H9 (cell line): ENCODE measurements at regions not wholly inside any gene's neighbourhood (a gene's known extent, or its start where the extent isn't known, plus 50 kb on each side); places are given as distances from the start of the nearest gene placed in this dataset.

ENCODE experiments used
- DNase-seq: peaks from one replicate; pipeline ENCODE4 v3.0.0-alpha.2; 2017
- H2AFZ ChIP-seq: one replicate; pipeline ENCODE4 v1.6.1; 2013; ENCODE audit warnings: mild to moderate bottlenecking, low read length, control low read depth, moderate library complexity
- H2AK5ac ChIP-seq: 2 replicates; pipeline ENCODE4 v1.6.1; 2013; ENCODE audit warnings: low read length, control low read depth, mixed read lengths; ENCODE audit not compliant: insufficient read length
- H2BK120ac ChIP-seq: one replicate; pipeline ENCODE4 v1.6.1; 2013; ENCODE audit warnings: low read depth, mild to moderate bottlenecking, low read length, control low read depth, inconsistent platforms; ENCODE audit not compliant: poor library complexity, severe bottlenecking
- H2BK12ac ChIP-seq: 2 replicates; pipeline ENCODE4 v1.6.1; 2013; ENCODE audit warnings: low read length, control low read depth, mixed read lengths, low read depth; ENCODE audit not compliant: insufficient read length
- H2BK15ac ChIP-seq: 2 replicates; pipeline ENCODE4 v1.6.1; 2013; ENCODE audit warnings: low read depth, low read length, control low read depth
- H2BK20ac ChIP-seq: one replicate; pipeline ENCODE4 v1.6.1; 2013; ENCODE audit warnings: low read depth, mild to moderate bottlenecking, low read length, control low read depth, inconsistent platforms; ENCODE audit not compliant: poor library complexity, severe bottlenecking
- H2BK5ac ChIP-seq: 2 replicates; pipeline ENCODE4 v1.6.1; 2013; ENCODE audit warnings: low read length, control low read depth, mixed read lengths; ENCODE audit not compliant: insufficient read length
- H3K14ac ChIP-seq: 2 replicates; pipeline ENCODE4 v1.6.1; 2013; ENCODE audit warnings: low read length, control low read depth; ENCODE audit not compliant: insufficient read depth
- H3K18ac ChIP-seq: 2 replicates; pipeline ENCODE4 v1.6.1; 2013; ENCODE audit warnings: low read depth, mild to moderate bottlenecking, mixed read lengths, low read length, control low read depth; ENCODE audit not compliant: insufficient read length
- H3K23ac ChIP-seq: 2 replicates; pipeline ENCODE4 v1.6.1; 2013; ENCODE audit warnings: low read length, control low read depth, mixed read lengths, low read depth; ENCODE audit not compliant: insufficient read length
- H3K23me2 ChIP-seq: 2 replicates; pipeline ENCODE4 v1.6.1; 2013; ENCODE audit warnings: low read depth, mild to moderate bottlenecking, mixed read lengths, low read length, control low read depth; ENCODE audit not compliant: insufficient read length, poor library complexity, severe bottlenecking
- H3K27ac ChIP-seq: 2 replicates; pipeline ENCODE4 v1.5.1; 2013; ENCODE audit warnings: low read length, control low read depth, mixed read lengths, low read depth; ENCODE audit not compliant: insufficient read length
- H3K27me3 ChIP-seq: 2 replicates; pipeline ENCODE4 v1.6.1; 2013; ENCODE audit warnings: low read length, control low read depth, inconsistent platforms; ENCODE audit not compliant: insufficient read depth
- H3K4ac ChIP-seq: 2 replicates; pipeline ENCODE4 v1.6.1; 2013; ENCODE audit warnings: low read depth, mild to moderate bottlenecking, control low read depth, inconsistent platforms, low read length, moderate library complexity
- H3K4me1 ChIP-seq: 2 replicates; pipeline ENCODE4 v1.6.1; 2013; ENCODE audit warnings: low read length, control low read depth, inconsistent platforms; ENCODE audit not compliant: insufficient read depth
- H3K4me2 ChIP-seq: 2 replicates; pipeline ENCODE4 v1.6.1; 2013; ENCODE audit warnings: low read length, control low read depth, mixed read lengths; ENCODE audit not compliant: insufficient read length, insufficient read depth
- H3K56ac ChIP-seq: 2 replicates; pipeline ENCODE4 v1.6.1; 2013; ENCODE audit warnings: low read depth, mild to moderate bottlenecking, mixed read lengths, low read length, control low read depth; ENCODE audit not compliant: insufficient read length
- H3K79me1 ChIP-seq: 2 replicates; pipeline ENCODE4 v1.6.1; 2013; ENCODE audit warnings: low read depth, mild to moderate bottlenecking, moderate library complexity, low read length, control low read depth, inconsistent platforms; ENCODE audit not compliant: insufficient read depth, poor library complexity, severe bottlenecking
- H3K79me2 ChIP-seq: 2 replicates; pipeline ENCODE4 v1.6.1; 2013; ENCODE audit warnings: low read length, control low read depth, inconsistent platforms; ENCODE audit not compliant: insufficient read depth
- H3K9ac ChIP-seq: 2 replicates; pipeline ENCODE4 v1.6.1; 2013; ENCODE audit warnings: low read length, control low read depth, mixed read lengths; ENCODE audit not compliant: insufficient read length; ENCODE audit errors: extremely low read depth
- H3K9me3 ChIP-seq: one replicate; pipeline ENCODE4 v1.6.1; 2013; ENCODE audit warnings: low read depth, low read length, inconsistent platforms; ENCODE audit not compliant: control insufficient read depth
- H3T11ph ChIP-seq: one replicate; pipeline ENCODE4 v1.6.1; 2013; ENCODE audit warnings: mild to moderate bottlenecking, low read length, control low read depth, inconsistent platforms
- H4K20me1 ChIP-seq: one replicate; pipeline ENCODE4 v1.6.1; 2013; ENCODE audit not compliant: control insufficient read depth, insufficient read length, insufficient read depth
- H4K5ac ChIP-seq: 2 replicates; pipeline ENCODE4 v1.6.1; 2013; ENCODE audit warnings: low read depth, mild to moderate bottlenecking, mixed read lengths, low read length, control low read depth; ENCODE audit not compliant: insufficient read length
- H4K8ac ChIP-seq: replicated peaks from 2 replicates; pipeline ENCODE4 v1.6.1; 2013; ENCODE audit warnings: low read length, control low read depth, mixed read lengths, low read depth; ENCODE audit not compliant: insufficient read length
- H4K91ac ChIP-seq: 2 replicates; pipeline ENCODE4 v1.6.1; 2013; ENCODE audit warnings: low read depth, mild to moderate bottlenecking, moderate library complexity, mixed read lengths, low read length, control low read depth; ENCODE audit not compliant: insufficient read length
- H3K27ac Mint-ChIP-seq, 3 experiments: 2 replicates in 2 of 3; 3 replicates in 1 of 3; pipeline ENCODE4 v1.8.0; 2020 to 2021; ENCODE audit warnings: mixed read lengths in 3 of 3, mild to moderate bottlenecking in 1 of 3, moderate library complexity in 1 of 3
- H3K27me3 Mint-ChIP-seq: 2 replicates; pipeline ENCODE4 v1.8.0; 2021; ENCODE audit warnings: low read depth, mild to moderate bottlenecking, moderate library complexity, mixed read lengths
- H3K36me3 Mint-ChIP-seq, 3 experiments: 2 replicates in 2 of 3; 3 replicates in 1 of 3; pipeline ENCODE4 v1.8.0; 2020 to 2021; ENCODE audit warnings: low read depth in 3 of 3, mixed read lengths in 3 of 3; ENCODE audit not compliant: insufficient read depth in 1 of 3
- H3K4me1 Mint-ChIP-seq, 2 experiments: 2 replicates each; pipeline ENCODE4 v1.8.0; 2020; ENCODE audit warnings: mixed read lengths in 2 of 2
- H3K4me3 Mint-ChIP-seq, 2 experiments: 2 replicates in 1 of 2; 3 replicates in 1 of 2; pipeline ENCODE4 v1.8.0; 2020 to 2021; ENCODE audit warnings: mild to moderate bottlenecking in 2 of 2, mixed read lengths in 2 of 2, moderate library complexity in 1 of 2
- H3K9me3 Mint-ChIP-seq, 2 experiments: 2 replicates in 1 of 2; 3 replicates in 1 of 2; pipeline ENCODE4 v1.8.0; 2020; ENCODE audit warnings: mild to moderate bottlenecking in 2 of 2, mixed read lengths in 2 of 2, moderate library complexity in 1 of 2
- WGBS: extraction: QIAGEN DNeasy Blood & Tissue Kit; methylation state at CpG from one replicate; pipeline ENCODE4 v1.1.7; 2013; ENCODE audit warnings: missing lambda C conversion rate, low lambda C conversion rate, mixed read lengths; ENCODE audit not compliant: insufficient read length; ENCODE audit errors: extremely low coverage; 5-methylcytosine and 5-hydroxymethylcytosine counted together
- TF ChIP-seq, protein P1 (sequence below): fragments of 200-600 bp; sonication (generic); conservative IDR thresholded peaks from 3 replicates; pipeline ENCODE4 v1.8.0; 2021; ENCODE audit warnings: antibody characterized with exemption, mild to moderate bottlenecking

DNA sequence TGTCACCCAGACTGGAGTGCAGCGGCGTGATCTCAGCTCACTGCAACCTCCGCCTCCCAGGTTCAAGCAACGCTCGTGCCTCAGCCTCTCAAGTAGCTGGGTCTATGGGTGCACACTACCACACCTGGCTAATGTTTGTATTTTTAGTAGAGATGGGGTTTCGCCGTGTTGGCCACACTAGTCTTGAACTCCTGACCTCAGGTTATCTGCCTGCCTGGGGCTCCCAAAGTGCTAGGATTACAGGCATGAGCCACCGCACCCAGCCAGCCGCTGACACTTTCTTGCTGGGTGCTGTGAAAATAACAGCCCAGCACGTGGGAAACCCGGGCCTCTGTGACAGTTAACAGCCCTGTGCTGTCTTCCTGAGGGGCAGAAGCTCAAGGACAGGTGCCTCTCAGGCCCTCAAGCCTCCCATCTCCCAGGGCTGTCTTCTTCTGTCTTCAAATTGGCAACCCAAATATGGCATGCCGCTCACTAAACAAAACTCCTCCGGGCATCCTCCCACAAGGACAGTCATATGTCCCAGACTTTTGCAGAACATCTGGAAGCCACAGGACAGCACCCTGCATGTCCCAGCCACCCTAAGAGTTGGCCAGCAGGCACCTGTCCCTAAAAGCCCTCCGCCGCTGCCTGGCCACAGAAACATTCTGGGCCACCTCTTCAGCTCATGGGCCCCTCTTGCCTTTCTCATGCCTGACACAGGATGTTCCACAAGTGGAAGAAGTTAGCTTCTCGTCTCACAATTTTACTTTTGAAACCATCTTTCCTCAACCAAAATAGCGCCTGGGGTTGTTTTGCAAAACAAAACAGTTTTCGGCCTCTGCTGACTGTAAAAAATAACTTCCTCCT, 233.6 kb downstream of the SYK start:
- H2AK5ac ChIP-seq: no peak overlapping the region
- no peak overlapping the region for H4K8ac ChIP-seq
- DNase-seq: no peak
- H3K36me3 Mint-ChIP-seq: no peaks in the 10 kb centered on the region; a peak in 1 of 7 replicates
- no peak overlapping the region for H3K27ac Mint-ChIP-seq
- H3K18ac ChIP-seq: no peak overlapping the region
- no peak overlapping the region for H3K14ac ChIP-seq
- WGBS: no CpG with 5 or more reads among the region's 18 CpGs
- H3K79me2 ChIP-seq: no peaks in the 10 kb centered on the region
- H2BK12ac ChIP-seq: no peak overlapping the region
- H2AFZ ChIP-seq: no peak overlapping the region
- H3T11ph ChIP-seq: no peak overlapping the region
- H2BK15ac ChIP-seq: no peak overlapping the region
- H2BK5ac ChIP-seq: no peak overlapping the region
- H3K23ac ChIP-seq: no peak overlapping the region
- H4K20me1 ChIP-seq: no peaks in the 10 kb centered on the region
- H3K27me3 Mint-ChIP-seq: peaks cover 1% of the 10 kb centered on the region; the same call in 1 of the 2 replicates
- no peaks in the 10 kb centered on the region for H3K9me3 ChIP-seq
- no peaks in the 10 kb centered on the region for H3K23me2 ChIP-seq
- no peak overlapping the region for H3K9ac ChIP-seq
- H3K79me1 ChIP-seq: no peaks in the 10 kb centered on the region
- no peak overlapping the region for H3K4me3 Mint-ChIP-seq
- no peaks in the 10 kb centered on the region for H3K9me3 Mint-ChIP-seq
- H4K5ac ChIP-seq: no peak overlapping the region
- H3K27ac ChIP-seq: no peak overlapping the region
- no peak overlapping the region for H3K4ac ChIP-seq
- no peak overlapping the region for H3K56ac ChIP-seq
- no peaks in the 10 kb centered on the region for H3K27me3 ChIP-seq
- H2BK120ac ChIP-seq: no peak overlapping the region
- TF ChIP-seq, protein P1, sequence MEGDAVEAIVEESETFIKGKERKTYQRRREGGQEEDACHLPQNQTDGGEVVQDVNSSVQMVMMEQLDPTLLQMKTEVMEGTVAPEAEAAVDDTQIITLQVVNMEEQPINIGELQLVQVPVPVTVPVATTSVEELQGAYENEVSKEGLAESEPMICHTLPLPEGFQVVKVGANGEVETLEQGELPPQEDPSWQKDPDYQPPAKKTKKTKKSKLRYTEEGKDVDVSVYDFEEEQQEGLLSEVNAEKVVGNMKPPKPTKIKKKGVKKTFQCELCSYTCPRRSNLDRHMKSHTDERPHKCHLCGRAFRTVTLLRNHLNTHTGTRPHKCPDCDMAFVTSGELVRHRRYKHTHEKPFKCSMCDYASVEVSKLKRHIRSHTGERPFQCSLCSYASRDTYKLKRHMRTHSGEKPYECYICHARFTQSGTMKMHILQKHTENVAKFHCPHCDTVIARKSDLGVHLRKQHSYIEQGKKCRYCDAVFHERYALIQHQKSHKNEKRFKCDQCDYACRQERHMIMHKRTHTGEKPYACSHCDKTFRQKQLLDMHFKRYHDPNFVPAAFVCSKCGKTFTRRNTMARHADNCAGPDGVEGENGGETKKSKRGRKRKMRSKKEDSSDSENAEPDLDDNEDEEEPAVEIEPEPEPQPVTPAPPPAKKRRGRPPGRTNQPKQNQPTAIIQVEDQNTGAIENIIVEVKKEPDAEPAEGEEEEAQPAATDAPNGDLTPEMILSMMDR: no peak
- no peak overlapping the region for H3K4me2 ChIP-seq
- no peak overlapping the region for H4K91ac ChIP-seq
- H2BK20ac ChIP-seq: no peak overlapping the region
- H3K4me1 ChIP-seq: no peaks in the 10 kb centered on the region
- H3K4me1 Mint-ChIP-seq: peaks cover 15 to 19% of the 10 kb centered on the region in 2 experiments
